ENCODE measurements at regions not wholly inside any gene's neighbourhood (a gene's known extent, or its start where the extent isn't known, plus 50 kb on each side); places are given as distances from the start of the nearest gene placed in this dataset.
"Not testable (repeated sequence)": the region's sequence is repeated elsewhere in the genome, so short reads cannot be mapped to it uniquely, and the experiment has no call there.

GRCh38 chr2:7837237-7837760 is 844.6 kb upstream of the ID2 start:
- H3K4me3 ChIP-seq = no peak overlapping the region
- no peak overlapping the region for H3K27ac ChIP-seq

DNA sequence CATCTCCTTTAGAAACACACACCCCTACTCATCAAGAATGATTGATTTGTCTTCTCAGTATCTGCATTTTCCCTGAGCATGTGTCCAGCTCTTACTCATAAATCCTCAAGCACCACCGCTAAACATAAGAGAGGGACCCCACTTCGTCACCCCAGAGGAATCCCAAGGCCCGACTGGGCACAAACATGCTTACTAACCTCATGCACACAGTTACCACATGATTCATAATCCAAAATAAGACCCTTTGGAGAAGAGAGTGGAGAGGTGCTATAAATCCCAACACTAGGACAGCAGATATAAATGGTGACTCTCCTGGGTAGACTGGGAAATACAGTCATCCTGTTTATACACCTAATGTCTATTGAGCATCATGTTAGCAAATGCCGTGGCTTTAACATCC is 843.2 kb upstream of the ID2 start:
- Histone ChIP-seq H3K27ac (no peak overlapping the region), H3K4me3 (no peak overlapping the region)

- H3K4me3 ChIP-seq = no peak overlapping the region
- H3K27ac ChIP-seq = no peak overlapping the region
Observed at GRCh38 chr2:7840651-7841380, 841.0 kb upstream of the ID2 start.

DNA sequence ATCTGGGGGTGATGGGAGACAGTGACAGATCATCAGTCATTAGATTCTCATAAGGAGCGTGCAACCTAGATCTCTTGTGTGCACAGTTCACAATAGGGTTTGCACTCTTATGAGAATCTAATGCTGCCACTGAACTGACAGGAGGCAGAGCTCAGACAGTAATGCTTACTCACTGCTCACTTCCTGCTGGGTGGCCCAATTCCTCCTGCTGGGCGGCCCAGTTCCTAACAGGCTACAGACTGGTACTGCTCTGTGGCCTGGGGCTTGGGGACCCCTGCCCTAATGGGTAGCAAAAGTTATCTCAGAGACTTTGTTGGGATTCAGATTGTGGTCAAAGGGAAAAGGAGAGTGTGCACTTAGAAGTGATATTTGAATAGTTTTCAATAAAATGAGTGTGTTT is 840.1 kb upstream of the ID2 start:
- Histone ChIP-seq H3K4me3 (no peak overlapping the region), H3K27ac (no peak overlapping the region)

GRCh38 chr2:7844414-7844965 is 837.4 kb upstream of the ID2 start:
- Histone ChIP-seq H3K4me3 (no peak overlapping the region), H3K27ac (no peak overlapping the region)

GRCh38 chr2:7845332-7845731 is 836.5 kb upstream of the ID2 start:
- no peak overlapping the region for H3K4me3 ChIP-seq
- H3K27ac ChIP-seq = no peak overlapping the region

- Histone ChIP-seq H3K27ac (no peak overlapping the region), H3K4me3 (no peak overlapping the region)
Observed at GRCh38 chr2:7846607-7847006, 835.2 kb upstream of the ID2 start.

GRCh38 chr2:7847321-7847720 is 834.5 kb upstream of the ID2 start:
- Histone ChIP-seq H3K4me3 (no peak overlapping the region), H3K27ac (no peak overlapping the region)

DNA sequence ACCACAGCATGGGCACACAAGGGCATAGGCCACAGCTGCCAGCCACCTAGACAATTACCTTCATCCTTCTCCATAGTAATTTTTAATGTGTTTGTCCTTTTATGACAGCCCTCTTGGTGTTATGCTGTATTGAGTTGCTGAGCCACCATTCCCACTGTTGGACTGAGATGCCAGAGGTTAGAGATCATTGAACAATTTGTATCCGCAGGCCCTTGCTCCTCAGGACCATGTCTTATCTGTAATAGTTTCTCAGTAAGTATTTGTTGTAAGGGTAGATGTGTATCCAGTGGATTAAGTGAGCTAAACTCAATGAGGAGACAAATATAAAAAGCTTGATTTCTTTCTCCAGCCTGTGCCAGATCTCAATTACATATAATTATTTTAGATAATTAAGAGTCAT is 832.8 kb upstream of the ID2 start:
- H3K27ac ChIP-seq = no peak overlapping the region
- no peak overlapping the region for H3K4me3 ChIP-seq

DNA sequence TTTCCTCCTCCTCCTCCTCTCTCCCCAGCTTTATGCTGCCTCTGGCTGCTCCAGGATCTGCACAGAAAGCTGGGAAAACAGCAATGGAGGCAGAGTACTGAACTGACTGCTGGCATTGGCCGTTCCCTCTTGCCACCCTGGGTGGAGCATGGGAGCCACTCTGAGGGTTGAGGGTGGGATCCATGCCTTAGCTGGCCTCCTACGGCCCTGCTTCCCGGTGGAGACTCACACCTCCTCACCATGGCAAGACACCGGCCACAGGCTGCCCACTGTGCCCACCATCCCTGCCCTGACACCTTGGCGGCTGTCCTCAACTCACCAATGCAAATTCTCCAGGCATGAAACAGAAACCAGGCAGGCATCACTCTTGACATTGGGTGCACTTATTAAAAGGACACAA is 832.3 kb upstream of the ID2 start:
- no peak overlapping the region for H3K4me3 ChIP-seq
- H3K27ac ChIP-seq = no peak overlapping the region

GRCh38 chr2:7852546-7852945 is 829.3 kb upstream of the ID2 start:
- Histone ChIP-seq H3K4me3 (no peak overlapping the region), H3K27ac (no peak overlapping the region)

- Histone ChIP-seq H3K4me3 (no peak overlapping the region), H3K27ac (no peak overlapping the region)
Observed at GRCh38 chr2:7857904-7858303, 824.0 kb upstream of the ID2 start.

DNA sequence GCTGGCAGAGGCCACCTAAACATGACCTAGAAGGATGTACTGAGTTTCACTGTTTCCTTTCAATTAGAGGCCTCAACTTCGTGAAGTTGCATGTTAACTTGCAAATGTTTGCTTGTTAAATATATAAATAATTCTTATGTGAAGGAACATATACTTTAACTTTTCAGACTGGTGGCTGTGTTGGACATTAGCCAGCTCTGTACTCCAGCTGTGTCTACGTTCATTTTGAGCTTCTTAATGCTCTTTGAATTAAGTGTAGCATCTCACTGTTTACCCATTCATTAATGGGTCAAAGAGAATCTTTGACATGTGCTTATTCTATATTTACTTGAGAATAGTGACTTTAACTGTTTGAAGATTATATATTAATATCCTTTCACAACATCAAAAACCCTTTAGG is 823.2 kb upstream of the ID2 start:
- Histone ChIP-seq H3K27ac (no peak overlapping the region), H3K4me3 (no peak overlapping the region)

DNA sequence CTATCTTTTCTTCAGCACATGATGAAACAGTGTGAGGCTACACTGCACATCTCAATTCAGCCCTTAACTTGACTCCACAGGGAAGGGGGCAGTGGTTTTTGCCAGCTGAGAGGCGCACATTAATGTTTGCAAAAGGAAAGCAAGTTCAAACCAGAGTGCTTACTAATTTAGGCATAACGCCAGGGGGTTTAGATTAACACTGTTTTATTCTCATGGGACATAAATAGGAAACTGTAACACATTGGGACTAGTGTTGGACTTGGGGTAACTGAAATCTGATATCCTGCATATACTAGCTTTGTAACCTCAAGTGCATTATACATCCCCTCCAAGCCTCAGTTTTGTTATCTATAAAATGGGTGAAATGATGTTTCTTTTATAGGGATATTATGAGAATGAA is 821.2 kb upstream of the ID2 start:
- no peak overlapping the region for H3K27ac ChIP-seq
- no peak overlapping the region for H3K4me3 ChIP-seq

GRCh38 chr2:7861910-7862702 is 819.8 kb upstream of the ID2 start:
- no peak overlapping the region for H3K4me3 ChIP-seq
- no peak overlapping the region for H3K27ac ChIP-seq

- H3K4me3 ChIP-seq = no peak overlapping the region
- no peak overlapping the region for H3K27ac ChIP-seq
Observed at GRCh38 chr2:7866104-7866503, 815.8 kb upstream of the ID2 start.

- H3K27ac ChIP-seq = no peak overlapping the region
- no peak overlapping the region for H3K4me3 ChIP-seq
Observed at GRCh38 chr2:7866825-7867224, 815.0 kb upstream of the ID2 start.

DNA sequence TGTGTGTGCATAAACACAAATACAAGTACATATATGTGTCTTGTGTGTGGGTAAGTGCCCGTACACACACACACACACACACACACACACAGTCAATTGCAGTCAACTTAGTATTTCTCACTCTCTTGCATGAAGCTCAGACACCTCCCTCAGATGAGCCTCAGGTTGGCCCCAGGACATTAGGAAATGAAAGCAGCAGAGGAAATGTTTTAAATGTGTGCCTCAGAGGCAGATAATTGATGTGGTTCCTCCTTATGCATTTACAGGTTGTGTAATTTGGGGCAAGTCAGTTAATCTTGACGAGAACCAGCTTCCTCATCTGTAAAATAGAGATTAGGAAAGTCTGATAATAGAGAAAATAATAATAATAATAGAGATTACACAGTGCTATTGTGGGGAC is 814.0 kb upstream of the ID2 start:
- H3K4me3 ChIP-seq = no peak overlapping the region
- H3K27ac ChIP-seq = no peak overlapping the region

DNA sequence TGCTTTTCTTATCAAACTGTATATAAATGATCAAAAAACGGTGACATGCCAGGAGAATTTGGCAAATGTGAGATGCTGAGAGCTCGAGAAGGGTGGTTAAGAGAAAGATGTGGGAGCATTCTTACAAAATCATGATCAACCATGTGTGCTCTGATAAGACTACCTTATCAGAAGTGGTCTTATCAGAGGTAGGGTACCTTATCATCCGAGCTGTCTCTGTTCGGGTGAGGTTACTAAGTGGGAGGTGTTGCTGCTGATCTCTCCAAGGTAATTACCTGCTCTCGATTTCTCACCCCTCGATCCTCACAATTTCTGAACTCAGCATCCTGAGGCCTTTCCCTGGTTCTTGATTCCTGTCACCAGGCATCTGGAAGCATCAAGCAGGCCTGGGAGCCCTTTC is 813.0 kb upstream of the ID2 start:
- no peak overlapping the region for H3K27ac ChIP-seq
- no peak overlapping the region for H3K4me3 ChIP-seq

DNA sequence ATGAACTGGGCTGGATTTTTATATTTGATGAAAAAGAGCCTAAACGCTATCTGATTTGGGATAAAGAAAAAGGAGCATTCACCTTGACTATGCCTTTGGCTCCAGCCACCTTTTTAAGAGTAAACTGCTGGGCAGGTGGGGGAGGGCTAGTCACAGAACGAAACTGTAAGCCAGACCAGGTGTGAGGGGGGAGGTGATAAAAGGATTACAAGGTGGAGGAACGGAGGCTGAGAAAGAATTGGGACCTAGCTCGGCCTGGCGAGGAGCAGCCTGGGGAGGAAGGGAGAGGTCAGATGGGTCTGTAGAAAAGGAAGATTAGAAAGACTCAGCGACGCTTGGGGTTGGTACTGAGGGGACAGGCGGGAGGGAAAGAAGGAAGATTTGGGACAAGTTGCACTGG is 805.4 kb upstream of the ID2 start:
- H3K27ac ChIP-seq, H3K4me3 ChIP-seq: not testable (repeated sequence)

GRCh38 chr2:7878266-7878665 is 803.6 kb upstream of the ID2 start:
- not testable (repeated sequence) for H3K27ac ChIP-seq, H3K4me3 ChIP-seq
